Spleen (tissue), 7 donors: ENCODE measurements at regions not wholly inside any gene's neighbourhood (a gene's known extent, or its start where the extent isn't known, plus 50 kb on each side); places are given as distances from the start of the nearest gene placed in this dataset.

Experiments used
- CTCF ChIP-seq, 11 experiments: fragments of 200-600 bp in 7 of 11; fragments of 450-650 bp in 4 of 11; sonication (generic) in 4 of 11; IDR thresholded peaks in 8 of 11; conservative IDR thresholded peaks in 3 of 11; 1 replicate in 7 of 11; 2 replicates in 4 of 11; pipeline versions ENCODE4 v1.4.0 to v1.8.0; 2016 to 2021; ENCODE audit warnings: antibody characterized with exemption in 11 of 11, inconsistent platforms in 4 of 11, mild to moderate bottlenecking in 1 of 11
- POLR2A ChIP-seq, 3 donors: fragments of 450-650 bp; IDR thresholded peaks; one replicate each; pipeline ENCODE4 v1.5.1; 2017; ENCODE audit warnings: antibody characterized with exemption in 3 of 3, mild to moderate bottlenecking in 1 of 3
- POLR2AphosphoS5 ChIP-seq, 3 donors: sonication (generic); formaldehyde crosslinking; IDR thresholded peaks; one replicate each; pipeline ENCODE4 v1.5.1; 2017; ENCODE audit warnings: antibody characterized with exemption in 3 of 3
- donor health status: DM: no; HTN: no; CAD: no; lungs with moderate emphysema.
- donor health status: DM: no; HTN: no; CAD: no.
- donor health status: DM: no; HTN: no; CAD: no.

DNA sequence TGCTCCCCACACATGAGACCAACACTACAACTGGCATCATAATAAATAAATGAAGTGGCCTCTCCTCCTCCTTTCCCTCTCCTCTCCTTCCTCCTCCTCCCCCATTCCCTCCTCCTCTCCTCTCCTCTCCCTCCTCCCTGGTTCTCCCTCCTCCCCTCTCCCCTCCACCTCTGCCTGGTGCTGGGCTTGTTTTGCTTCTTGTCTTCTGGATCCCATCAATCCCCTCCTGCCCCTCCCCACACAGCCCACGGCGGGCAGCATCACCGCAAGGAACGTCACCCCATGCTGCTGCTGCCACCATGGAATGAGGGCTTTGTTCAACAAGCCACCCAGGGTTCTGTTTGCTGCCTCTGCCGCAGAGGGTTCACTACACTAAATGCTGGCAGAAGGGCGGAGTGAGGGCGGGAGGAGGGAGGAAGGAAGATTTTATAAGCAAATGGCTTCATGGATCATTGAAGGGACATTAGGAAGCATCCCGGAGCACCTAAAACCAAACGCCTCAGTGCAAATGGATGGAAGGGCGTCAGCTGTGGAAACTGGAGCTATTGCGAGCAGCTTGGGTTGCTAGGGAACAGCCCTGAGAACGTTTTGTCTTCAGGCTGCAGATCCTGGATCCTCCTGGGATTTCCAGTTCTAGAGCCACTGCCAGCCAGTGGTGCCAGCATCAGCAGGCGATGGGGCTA is 379.7 kb upstream of the ZMIZ1 start:
- TF ChIP-seq POLR2AphosphoS5 (IDR thresholded peaks at IDR 0.05) (no peak), POLR2A (IDR thresholded peaks at IDR 0.05) (no peak), CTCF (IDR thresholded peaks at IDR 0.05 in 8 of 11, conservative IDR thresholded peaks at IDR 0.05 in 3 of 11) (no peak)
